ENCODE measurements at regions not wholly inside any gene's neighbourhood (a gene's known extent, or its start where the extent isn't known, plus 50 kb on each side); places are given as distances from the start of the nearest gene placed in this dataset.

GRCh38 chrX:77174680-77175519 lies 272.3 kb upstream of the FGF16 start:
- in situ Hi-C loops (cut with HindIII; ENCODE audit: low sequenced_read_pairs): no loop called here
- no peak for TF ChIP-seq CTCF (IDR thresholded peaks at IDR 0.05; ENCODE audit: low read depth, low read length, missing control alignments)
- DNase-seq (ENCODE audit: low read depth): no peak
- H3K4me3 ChIP-seq (ENCODE audit: low read depth, low read length): no peak overlapping the region

GRCh38 chrX:77200663-77201062 lies 246.5 kb upstream of the FGF16 start:
- in situ Hi-C loops (cut with HindIII; ENCODE audit: low sequenced_read_pairs): no loop called here
- TF ChIP-seq CTCF (IDR thresholded peaks at IDR 0.05; ENCODE audit: low read depth, low read length, missing control alignments): no peak
- DNase-seq (ENCODE audit: low read depth): no peak
- H3K4me3 ChIP-seq (ENCODE audit: low read depth, low read length): no peak overlapping the region

- DNase-seq (ENCODE audit: low read depth): no peak
- in situ Hi-C loops (cut with HindIII; ENCODE audit: low sequenced_read_pairs): no loop called here
- no peak for TF ChIP-seq CTCF (IDR thresholded peaks at IDR 0.05; ENCODE audit: low read depth, low read length, missing control alignments)
- H3K4me3 ChIP-seq (ENCODE audit: low read depth, low read length): no peak overlapping the region
Measured at GRCh38 chrX:77223046-77223445, 224.1 kb upstream of the FGF16 start.

GRCh38 chrX:77264490-77264889 lies 182.7 kb upstream of the FGF16 start:
- no peak for DNase-seq (ENCODE audit: low read depth)
- in situ Hi-C loops (cut with HindIII; ENCODE audit: low sequenced_read_pairs): no loop called here
- H3K4me3 ChIP-seq (ENCODE audit: low read depth, low read length): no peak overlapping the region
- no peak for TF ChIP-seq CTCF (IDR thresholded peaks at IDR 0.05; ENCODE audit: low read depth, low read length, missing control alignments)

- no peak overlapping the region for H3K4me3 ChIP-seq (ENCODE audit: low read depth, low read length)
- DNase-seq (ENCODE audit: low read depth): no peak
- in situ Hi-C loops (cut with HindIII; ENCODE audit: low sequenced_read_pairs): no loop called here
- TF ChIP-seq CTCF (IDR thresholded peaks at IDR 0.05; ENCODE audit: low read depth, low read length, missing control alignments): no peak
Measured at GRCh38 chrX:77275392-77275791, 171.8 kb upstream of the FGF16 start.

- in situ Hi-C loops (cut with HindIII; ENCODE audit: low sequenced_read_pairs): no loop called here
- TF ChIP-seq CTCF (IDR thresholded peaks at IDR 0.05; ENCODE audit: low read depth, low read length, missing control alignments): no peak
- no peak overlapping the region for H3K4me3 ChIP-seq (ENCODE audit: low read depth, low read length)
- no peak for DNase-seq (ENCODE audit: low read depth)
Measured at GRCh38 chrX:77276742-77277141, 170.4 kb upstream of the FGF16 start.
